ENCODE measurements at regions not wholly inside any gene's neighbourhood (a gene's known extent, or its start where the extent isn't known, plus 50 kb on each side); places are given as distances from the start of the nearest gene placed in this dataset.

DNA sequence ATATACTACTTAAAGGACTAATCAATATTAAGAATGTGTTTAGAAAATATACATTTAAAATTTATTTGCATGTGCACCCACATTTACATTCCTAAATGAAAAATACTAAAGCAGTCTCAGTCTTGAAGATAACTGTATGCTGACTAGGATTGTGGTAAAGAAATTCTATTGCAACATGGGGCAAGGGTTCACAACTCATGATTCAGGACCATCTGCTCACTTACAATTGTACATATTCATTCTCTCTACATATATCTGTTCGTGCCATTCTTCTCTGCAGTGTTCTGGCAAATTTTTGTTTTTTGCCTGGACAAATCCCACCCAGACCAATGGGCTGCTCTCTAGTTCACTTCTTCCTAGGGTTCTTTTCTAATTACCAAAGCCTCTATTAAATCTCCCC is 417.2 kb upstream of the NOVA1 start:
- Histone ChIP-seq H2AFZ (ENCODE audit: low read depth, low read length, severe bottlenecking) (no peak overlapping the region), H4K20me1 (ENCODE audit: low read depth, low read length) (no peaks in the 10 kb centered on the region), H3K27ac (ENCODE audit: low read depth, low read length) (no peak overlapping the region), H3K9me2 (replicated peaks; ENCODE audit: insufficient read depth, low read length) (no peaks in the 10 kb centered on the region), H3K9ac (ENCODE audit: low read length) (no peak overlapping the region), H3K27me3 (ENCODE audit: low read length) (no peaks in the 10 kb centered on the region), H3F3A (ENCODE audit: insufficient read depth) (no peaks in the 10 kb centered on the region), H3K4me3 (ENCODE audit: insufficient read depth, low read length, poor library complexity, severe bottlenecking) (no peak overlapping the region), H3K79me2 (ENCODE audit: insufficient read depth, low read length) (no peaks in the 10 kb centered on the region), H3K4me2 (ENCODE audit: low read depth, low read length, poor library complexity, severe bottlenecking) (no peak overlapping the region), H3K36me3 (ENCODE audit: low read length) (no peaks in the 10 kb centered on the region), H3K9me3 (ENCODE audit: insufficient read depth, low read length) (no peaks in the 10 kb centered on the region)
- TF ChIP-seq, protein P1, sequence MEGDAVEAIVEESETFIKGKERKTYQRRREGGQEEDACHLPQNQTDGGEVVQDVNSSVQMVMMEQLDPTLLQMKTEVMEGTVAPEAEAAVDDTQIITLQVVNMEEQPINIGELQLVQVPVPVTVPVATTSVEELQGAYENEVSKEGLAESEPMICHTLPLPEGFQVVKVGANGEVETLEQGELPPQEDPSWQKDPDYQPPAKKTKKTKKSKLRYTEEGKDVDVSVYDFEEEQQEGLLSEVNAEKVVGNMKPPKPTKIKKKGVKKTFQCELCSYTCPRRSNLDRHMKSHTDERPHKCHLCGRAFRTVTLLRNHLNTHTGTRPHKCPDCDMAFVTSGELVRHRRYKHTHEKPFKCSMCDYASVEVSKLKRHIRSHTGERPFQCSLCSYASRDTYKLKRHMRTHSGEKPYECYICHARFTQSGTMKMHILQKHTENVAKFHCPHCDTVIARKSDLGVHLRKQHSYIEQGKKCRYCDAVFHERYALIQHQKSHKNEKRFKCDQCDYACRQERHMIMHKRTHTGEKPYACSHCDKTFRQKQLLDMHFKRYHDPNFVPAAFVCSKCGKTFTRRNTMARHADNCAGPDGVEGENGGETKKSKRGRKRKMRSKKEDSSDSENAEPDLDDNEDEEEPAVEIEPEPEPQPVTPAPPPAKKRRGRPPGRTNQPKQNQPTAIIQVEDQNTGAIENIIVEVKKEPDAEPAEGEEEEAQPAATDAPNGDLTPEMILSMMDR (IDR thresholded peaks at IDR 0.05; ENCODE audit: insufficient read depth, low read length, poor library complexity, severe bottlenecking) = no peak
- no peak for TF ChIP-seq EZH2phosphoT487 (conservative IDR thresholded peaks at IDR 0.05; ENCODE audit: low read length)

GRCh38 chr14:27025648-27026047 is 427.8 kb upstream of the NOVA1 start:
- Histone ChIP-seq H3K79me2 (ENCODE audit: insufficient read depth, low read length) (no peaks in the 10 kb centered on the region), H3K9me2 (replicated peaks; ENCODE audit: insufficient read depth, low read length) (no peaks in the 10 kb centered on the region), H3K36me3 (ENCODE audit: low read length) (no peaks in the 10 kb centered on the region), H3K4me2 (ENCODE audit: low read depth, low read length, poor library complexity, severe bottlenecking) (no peak overlapping the region), H3K27me3 (ENCODE audit: low read length) (no peaks in the 10 kb centered on the region), H3K9me3 (ENCODE audit: insufficient read depth, low read length) (no peaks in the 10 kb centered on the region), H2AFZ (ENCODE audit: low read depth, low read length, severe bottlenecking) (no peak overlapping the region), H3K4me3 (ENCODE audit: insufficient read depth, low read length, poor library complexity, severe bottlenecking) (no peak overlapping the region), H3F3A (ENCODE audit: insufficient read depth) (no peaks in the 10 kb centered on the region), H3K9ac (ENCODE audit: low read length) (no peak overlapping the region), H4K20me1 (ENCODE audit: low read depth, low read length) (no peaks in the 10 kb centered on the region), H3K27ac (ENCODE audit: low read depth, low read length) (no peak overlapping the region)
- no peak for TF ChIP-seq EZH2phosphoT487 (conservative IDR thresholded peaks at IDR 0.05; ENCODE audit: low read length)
- TF ChIP-seq, protein P1 (IDR thresholded peaks at IDR 0.05; ENCODE audit: insufficient read depth, low read length, poor library complexity, severe bottlenecking) = no peak

- H3K36me3 ChIP-seq (ENCODE audit: low read length) = no peaks in the 10 kb centered on the region
- no peak overlapping the region for H2AFZ ChIP-seq (ENCODE audit: low read depth, low read length, severe bottlenecking)
- no peaks in the 10 kb centered on the region for H3K9me2 ChIP-seq (replicated peaks; ENCODE audit: insufficient read depth, low read length)
- H3K4me2 ChIP-seq (ENCODE audit: low read depth, low read length, poor library complexity, severe bottlenecking) = no peak overlapping the region
- H3K79me2 ChIP-seq (ENCODE audit: insufficient read depth, low read length) = no peaks in the 10 kb centered on the region
- H3K9me3 ChIP-seq (ENCODE audit: insufficient read depth, low read length) = no peaks in the 10 kb centered on the region
- H4K20me1 ChIP-seq (ENCODE audit: low read depth, low read length) = no peaks in the 10 kb centered on the region
- H3K4me3 ChIP-seq (ENCODE audit: insufficient read depth, low read length, poor library complexity, severe bottlenecking) = no peak overlapping the region
- H3K27ac ChIP-seq (ENCODE audit: low read depth, low read length) = no peak overlapping the region
- no peak for TF ChIP-seq EZH2phosphoT487 (conservative IDR thresholded peaks at IDR 0.05; ENCODE audit: low read length)
- TF ChIP-seq, protein P1 (IDR thresholded peaks at IDR 0.05; ENCODE audit: insufficient read depth, low read length, poor library complexity, severe bottlenecking) = no peak
- H3K9ac ChIP-seq (ENCODE audit: low read length) = no peak overlapping the region
- H3F3A ChIP-seq (ENCODE audit: insufficient read depth) = no peaks in the 10 kb centered on the region
- H3K27me3 ChIP-seq (ENCODE audit: low read length) = no peaks in the 10 kb centered on the region
These were observed 428.3 kb upstream of the NOVA1 start for GRCh38 chr14:27026097-27026496.

All from SU-DHL-6 (cell line).